Gastrocnemius medialis (tissue), 4 donors: ENCODE measurements at regions not wholly inside any gene's neighbourhood (a gene's known extent, or its start where the extent isn't known, plus 50 kb on each side); places are given as distances from the start of the nearest gene placed in this dataset.
"Not testable (repeated sequence)": the region's sequence is repeated elsewhere in the genome, so short reads cannot be mapped to it uniquely, and the experiment has no call there.

Experiments
- POLR2A ChIP-seq, 2 donors: fragments of 450-650 bp; IDR thresholded peaks; one replicate each; pipeline ENCODE4 v1.6.1; 2017; ENCODE audit warnings: antibody characterized with exemption in 2 of 2, mild to moderate bottlenecking in 2 of 2, moderate library complexity in 2 of 2
- TF ChIP-seq, protein P1 (sequence below), 5 experiments: fragments of 450-650 bp in 3 of 5; fragments of 200-600 bp in 2 of 5; sonication (generic) in 2 of 5; IDR thresholded peaks in 4 of 5; conservative IDR thresholded peaks in 1 of 5; 1 replicate in 4 of 5; 2 replicates in 1 of 5; pipeline ENCODE4 v1.5.1; 2016 to 2019; ENCODE audit warnings: antibody characterized with exemption in 5 of 5, mild to moderate bottlenecking in 3 of 5, moderate library complexity in 3 of 5

DNA sequence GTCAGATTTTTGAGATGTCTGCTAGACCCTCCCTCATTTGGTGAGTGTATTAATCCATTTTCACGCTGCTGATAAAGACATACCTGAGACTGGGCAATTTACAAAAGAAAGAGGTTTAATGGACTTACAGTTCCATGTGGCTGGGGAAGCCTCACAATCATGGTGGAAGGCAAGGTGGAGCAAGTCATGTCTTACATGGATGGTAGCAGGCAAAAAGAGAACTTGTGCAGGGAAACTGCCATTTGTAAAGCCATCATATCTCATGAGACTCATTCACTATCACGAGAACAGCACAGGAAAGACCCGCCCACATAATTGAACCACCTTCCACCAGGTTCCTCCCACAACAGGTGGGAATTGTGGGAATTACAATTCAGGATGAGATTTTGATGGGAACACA lies 223.5 kb downstream of the FNDC1 start:
- TF ChIP-seq, protein P1, sequence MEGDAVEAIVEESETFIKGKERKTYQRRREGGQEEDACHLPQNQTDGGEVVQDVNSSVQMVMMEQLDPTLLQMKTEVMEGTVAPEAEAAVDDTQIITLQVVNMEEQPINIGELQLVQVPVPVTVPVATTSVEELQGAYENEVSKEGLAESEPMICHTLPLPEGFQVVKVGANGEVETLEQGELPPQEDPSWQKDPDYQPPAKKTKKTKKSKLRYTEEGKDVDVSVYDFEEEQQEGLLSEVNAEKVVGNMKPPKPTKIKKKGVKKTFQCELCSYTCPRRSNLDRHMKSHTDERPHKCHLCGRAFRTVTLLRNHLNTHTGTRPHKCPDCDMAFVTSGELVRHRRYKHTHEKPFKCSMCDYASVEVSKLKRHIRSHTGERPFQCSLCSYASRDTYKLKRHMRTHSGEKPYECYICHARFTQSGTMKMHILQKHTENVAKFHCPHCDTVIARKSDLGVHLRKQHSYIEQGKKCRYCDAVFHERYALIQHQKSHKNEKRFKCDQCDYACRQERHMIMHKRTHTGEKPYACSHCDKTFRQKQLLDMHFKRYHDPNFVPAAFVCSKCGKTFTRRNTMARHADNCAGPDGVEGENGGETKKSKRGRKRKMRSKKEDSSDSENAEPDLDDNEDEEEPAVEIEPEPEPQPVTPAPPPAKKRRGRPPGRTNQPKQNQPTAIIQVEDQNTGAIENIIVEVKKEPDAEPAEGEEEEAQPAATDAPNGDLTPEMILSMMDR (IDR thresholded peaks at IDR 0.05 in 4 of 5, conservative IDR thresholded peaks at IDR 0.05 in 1 of 5), result not testable (repeated sequence)
- TF ChIP-seq POLR2A (IDR thresholded peaks at IDR 0.05), result not testable (repeated sequence)
